ENCODE measurements at regions not wholly inside any gene's neighbourhood (a gene's known extent, or its start where the extent isn't known, plus 50 kb on each side); places are given as distances from the start of the nearest gene placed in this dataset.
A peak's percentile ranks its signal among the peaks of the same experiment; 100 is the strongest.
"Not testable (repeated sequence)": the region's sequence is repeated elsewhere in the genome, so short reads cannot be mapped to it uniquely, and the experiment has no call there.

DNA sequence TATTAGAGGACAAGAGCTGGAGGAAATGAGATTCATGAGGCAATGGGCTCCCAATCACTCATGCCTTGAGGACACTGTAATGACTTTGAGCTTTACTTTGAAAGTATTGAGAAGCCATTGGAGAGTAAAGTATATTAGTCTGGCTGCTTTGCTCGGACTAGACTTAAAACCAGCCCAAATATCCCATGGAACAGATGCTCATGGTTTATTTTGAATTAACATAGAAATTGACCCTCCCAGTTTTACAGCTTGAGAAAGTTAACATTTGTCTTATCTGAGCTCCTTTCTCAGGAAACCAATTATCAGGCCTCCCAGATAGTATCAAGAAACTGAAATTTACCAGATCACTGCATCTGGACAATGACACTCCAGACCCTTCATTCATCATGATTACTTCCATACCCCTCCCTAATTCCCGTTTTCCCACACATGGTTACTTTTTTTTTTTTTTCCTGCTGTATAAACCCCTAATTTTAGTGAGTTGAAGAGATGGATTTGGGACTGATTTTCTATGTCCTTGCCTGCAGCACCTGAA is 270.8 kb upstream of the SMIM30 start:
- no peak for DNase-seq

DNA sequence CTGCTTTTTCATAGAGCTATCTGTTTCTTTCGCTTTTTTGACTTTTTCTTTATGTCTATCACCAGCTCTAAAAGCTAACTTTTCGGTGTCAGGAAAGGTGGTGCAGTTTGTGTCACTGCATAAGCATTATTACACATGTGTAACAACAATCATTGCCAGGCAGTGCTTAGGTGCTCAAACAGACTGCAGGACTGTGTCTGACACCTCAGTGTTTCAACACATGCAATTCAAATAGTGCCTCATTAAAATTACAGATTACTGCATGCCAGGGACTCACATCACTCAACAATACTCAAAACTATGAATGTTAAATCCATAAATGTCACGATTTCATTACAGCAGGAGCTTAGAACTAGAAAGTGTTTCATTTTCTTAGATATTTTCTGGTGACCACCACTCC is 265.3 kb upstream of the SMIM30 start:
- DNase-seq: no peak

DNA sequence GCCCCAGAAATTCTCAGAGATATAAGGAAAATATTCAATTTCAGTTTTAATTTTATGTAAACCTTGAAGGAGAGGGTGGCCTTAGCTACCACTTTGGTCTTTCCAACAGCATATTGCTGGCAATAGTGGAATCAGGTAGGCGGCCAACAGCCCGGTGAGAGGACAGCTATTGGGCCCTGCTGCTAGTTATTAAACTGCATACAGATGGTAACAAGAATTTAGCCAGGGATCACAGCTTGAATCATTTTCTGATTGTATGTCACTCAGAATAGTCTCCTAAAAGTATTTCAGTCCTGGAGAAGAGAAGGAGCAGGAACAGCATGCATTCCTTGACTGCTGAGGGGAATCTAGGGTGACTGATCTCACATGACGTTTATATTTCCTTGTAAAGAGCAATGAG is 261.4 kb upstream of the SMIM30 start:
- no peak for DNase-seq

DNA sequence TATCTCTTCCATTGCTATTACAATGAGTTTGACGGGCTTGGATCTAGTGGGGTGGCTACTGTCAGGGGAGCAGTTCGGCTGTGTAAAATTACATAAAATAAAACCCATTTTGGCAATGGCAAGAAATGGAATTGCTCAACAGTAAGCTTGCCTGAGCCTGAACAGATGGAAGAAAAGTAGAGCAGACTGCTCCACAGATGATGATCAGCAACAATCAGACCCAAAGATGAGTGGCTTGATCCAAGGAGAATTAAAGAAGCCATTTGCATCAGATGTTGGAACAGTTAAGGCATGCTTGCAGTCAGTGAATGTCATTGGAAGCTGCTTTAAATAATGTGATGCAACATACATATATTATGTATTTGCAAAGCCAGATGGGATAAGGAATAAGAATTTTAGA is 256.6 kb upstream of the SMIM30 start:
- peak; percentile 28 to 72 (median 55) for DNase-seq

DNA sequence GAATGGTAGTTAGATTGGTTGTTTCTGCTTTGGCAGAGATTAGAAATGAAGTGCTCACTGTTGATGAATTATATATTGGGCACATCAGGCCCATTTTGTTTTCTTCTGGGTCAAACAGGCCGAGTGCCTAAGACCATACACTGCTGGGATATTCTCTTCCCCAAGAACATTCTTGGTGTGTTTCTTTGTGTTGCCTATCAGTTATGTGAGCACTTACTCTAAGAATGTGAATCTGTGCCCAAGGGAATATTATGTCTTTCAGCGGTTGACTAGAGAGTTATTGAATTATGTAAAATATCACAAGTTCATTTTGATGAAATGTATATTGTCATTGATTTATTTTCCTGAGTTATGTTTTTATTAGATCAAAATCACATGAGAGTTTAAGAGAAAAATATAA is 255.5 kb upstream of the SMIM30 start:
- peak in 1 of 3 donors; percentile 35 for DNase-seq

DNA sequence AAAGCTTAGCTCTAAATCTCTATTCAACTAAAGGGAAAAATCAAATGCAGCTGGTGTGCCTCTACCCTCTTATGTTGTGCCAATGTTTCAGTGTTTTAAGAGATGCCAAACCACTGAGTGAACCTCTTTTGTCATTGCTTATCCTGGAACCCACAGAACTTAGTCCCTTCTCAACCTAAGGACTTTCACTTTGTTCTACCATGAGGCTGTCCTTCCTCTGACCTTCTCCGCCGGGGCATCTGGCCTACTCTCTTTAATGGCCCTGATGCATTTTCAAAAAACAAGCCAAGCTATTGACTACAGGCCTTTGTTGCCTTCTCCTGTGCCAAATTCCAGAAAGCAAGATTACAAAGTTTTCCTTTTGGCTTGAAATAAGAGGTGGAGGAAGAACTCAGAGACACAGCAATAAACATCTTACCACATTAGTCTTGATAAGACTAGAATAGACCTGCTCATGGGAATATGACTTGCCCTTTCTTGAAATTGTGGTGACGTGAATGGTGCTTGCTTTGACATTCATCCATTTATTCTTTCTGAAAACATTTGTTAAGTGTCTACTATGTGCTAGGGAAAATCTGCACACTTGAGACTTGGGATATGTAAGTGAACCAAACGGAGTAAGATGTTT is 253.2 kb upstream of the SMIM30 start:
- peak in 2 of 3 donors; percentile 25 to 53 for DNase-seq

DNA sequence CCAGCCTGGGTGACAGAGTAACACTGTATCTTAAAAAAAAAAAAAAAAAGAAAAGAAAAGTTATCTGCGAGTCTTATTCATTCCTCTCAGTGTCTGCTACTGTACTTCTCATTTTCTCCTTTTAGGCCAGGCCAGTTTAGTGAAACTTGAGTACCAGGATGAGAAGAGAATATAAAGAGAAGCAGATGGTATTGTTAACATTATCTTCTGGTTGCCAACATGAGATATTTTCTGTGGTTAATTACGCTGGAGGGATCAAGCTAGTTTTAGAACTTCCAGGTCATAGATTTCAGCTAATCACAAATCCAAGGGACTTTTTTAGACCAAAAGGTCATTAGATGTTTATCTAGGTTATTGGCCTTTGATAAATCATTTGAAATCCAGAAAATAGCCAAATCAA is 252.6 kb upstream of the SMIM30 start:
- peak in 1 of 3 donors; percentile 13 for DNase-seq

DNA sequence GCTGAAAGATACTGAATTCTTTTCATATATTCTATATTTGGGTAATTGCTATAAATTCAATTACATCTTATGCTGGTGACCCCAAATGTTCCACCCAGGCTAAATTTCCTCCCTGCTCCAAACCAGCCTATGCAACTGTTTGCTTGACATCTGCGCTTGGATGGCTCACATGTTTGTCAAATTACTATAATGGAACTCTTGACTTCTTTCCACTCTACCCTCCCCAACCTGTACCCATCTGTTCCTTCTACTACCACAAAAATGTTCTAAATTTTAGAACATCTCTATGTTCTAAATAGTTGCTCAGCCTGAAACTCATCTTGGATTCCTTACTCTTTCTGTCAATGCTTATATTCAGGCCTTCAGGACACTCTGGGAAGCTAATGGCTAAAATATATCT is 249.9 kb upstream of the SMIM30 start:
- no peak for DNase-seq

DNA sequence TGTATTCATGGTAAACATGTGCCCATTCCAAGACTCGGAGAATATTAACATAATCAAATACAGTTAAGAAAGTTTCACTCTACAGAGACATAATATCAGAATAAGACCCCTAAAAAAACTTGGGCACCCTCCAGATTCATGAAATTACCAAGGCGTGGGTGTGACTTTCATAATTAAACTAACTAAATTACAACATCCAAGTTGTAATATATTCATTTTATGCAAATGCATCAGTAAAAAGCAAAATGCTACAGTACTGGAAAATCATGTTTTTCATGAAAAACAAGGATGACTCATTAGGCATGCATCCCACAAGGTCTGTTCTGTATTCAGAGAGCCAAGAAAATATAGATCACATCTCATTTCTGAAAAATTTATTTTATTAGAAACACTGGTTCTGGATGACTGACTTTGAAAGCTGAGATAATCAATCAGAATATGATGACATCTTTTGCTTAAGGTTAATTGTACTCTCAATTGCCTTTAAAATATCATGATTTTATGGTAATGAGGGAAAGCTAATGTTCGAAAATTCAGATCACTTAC is 248.8 kb upstream of the SMIM30 start:
- peak in 2 of 3 donors; percentile 30 to 51 for DNase-seq

DNA sequence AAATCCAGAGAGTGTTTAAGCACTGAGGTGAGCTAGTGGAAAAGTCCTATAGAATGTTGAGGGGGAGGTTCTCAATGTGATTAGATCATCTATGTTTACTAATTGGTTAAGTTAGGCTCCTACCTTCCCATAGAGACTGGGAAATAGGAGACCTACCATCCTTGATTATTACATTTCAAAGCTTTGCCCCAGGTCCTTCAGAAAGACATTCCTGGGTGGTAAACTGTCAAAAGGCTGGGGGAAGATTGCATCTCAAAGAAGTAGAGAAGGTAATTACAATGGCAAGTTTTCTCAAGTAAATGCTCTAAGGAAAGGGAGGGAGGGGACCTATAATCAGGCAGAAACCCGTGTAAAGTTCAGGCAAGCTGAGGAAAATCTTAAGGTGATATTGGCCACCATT is 247.8 kb upstream of the SMIM30 start:
- DNase-seq: no peak

DNA sequence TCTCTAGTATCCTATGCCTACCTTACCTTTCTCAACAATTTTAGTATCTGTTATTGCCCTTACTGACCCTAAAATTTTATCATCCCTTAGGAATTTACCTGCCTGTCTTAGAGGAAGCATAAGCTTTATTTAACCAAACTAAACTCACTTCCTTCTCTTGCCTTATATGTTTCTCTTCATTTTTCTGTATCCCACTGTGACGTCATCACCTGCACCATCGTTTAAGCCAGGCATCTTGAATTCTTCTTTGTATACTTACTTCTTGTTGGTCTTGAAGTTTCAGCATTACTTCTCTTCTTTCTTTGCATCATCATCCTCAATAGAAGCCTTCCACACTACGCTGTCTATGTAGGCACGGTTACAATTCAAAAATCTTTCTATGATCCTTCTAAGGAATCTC is 231.0 kb upstream of the SMIM30 start:
- DNase-seq: no peak

DNA sequence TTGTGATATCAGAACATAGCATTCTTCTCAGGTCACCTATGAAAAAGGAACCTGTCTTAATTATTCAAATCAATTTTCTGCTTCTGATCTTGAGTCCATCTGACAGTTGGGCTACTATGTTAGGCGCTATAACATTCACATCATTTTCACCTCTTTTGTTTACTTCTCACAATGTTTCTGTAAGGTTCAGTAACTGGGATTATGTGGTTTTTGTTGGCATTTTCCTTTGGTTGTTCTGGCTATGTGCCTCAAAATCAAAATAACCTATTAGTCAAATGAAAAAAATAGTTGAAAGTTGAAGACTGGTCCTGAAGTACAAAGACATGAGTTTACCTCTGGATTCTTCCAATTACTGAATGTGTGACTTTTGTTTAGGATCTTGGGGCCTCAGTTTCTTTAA is 221.3 kb upstream of the SMIM30 start:
- no peak for DNase-seq

DNA sequence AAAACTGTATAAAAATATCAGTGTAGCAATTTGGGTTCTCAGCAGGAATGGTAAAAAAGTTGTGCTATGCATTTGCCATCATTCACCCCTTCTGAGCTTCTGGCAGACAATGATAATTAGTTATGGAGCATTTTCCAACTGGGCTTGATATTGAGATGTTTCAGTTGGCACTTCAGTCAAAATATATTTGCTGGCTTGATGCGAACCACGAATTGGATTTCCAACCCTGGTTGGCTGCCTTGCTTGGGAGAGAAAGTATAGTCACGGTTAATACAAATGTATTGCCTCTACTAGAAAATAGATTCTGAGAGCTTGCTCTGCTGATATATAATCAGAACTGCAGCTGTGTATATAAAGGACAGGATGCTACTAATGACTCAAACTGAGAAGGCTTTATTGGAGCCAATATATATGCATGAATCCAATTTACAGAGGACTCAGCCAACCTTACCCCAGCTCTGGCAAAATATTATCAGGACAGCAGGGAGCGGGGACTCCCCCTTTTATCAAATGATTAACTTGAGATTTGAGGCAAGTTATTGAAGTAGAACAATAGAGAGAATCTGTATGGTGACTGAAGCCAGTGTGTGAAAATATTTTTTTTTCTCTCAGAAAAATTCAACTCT is 219.8 kb upstream of the SMIM30 start:
- no peak for DNase-seq

DNA sequence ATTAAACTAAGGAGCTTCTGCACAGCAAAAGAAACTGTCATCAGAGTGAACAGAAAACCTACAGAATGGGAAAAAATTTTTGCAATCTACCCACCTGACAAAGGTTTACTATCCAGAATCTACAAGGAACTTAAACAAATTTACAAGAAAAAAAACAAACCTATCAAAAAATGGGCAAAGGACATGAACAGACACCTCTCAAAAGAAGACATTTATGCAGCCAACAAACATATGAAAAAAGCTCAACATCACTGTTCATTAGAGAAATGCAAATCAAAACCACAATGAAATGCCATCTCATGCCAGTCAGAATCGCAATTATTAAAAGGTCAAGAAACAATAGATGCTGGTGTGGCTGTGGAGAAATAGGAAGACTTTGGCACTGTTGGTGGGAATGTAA is 218.5 kb upstream of the SMIM30 start:
- not testable (repeated sequence) for DNase-seq

DNA sequence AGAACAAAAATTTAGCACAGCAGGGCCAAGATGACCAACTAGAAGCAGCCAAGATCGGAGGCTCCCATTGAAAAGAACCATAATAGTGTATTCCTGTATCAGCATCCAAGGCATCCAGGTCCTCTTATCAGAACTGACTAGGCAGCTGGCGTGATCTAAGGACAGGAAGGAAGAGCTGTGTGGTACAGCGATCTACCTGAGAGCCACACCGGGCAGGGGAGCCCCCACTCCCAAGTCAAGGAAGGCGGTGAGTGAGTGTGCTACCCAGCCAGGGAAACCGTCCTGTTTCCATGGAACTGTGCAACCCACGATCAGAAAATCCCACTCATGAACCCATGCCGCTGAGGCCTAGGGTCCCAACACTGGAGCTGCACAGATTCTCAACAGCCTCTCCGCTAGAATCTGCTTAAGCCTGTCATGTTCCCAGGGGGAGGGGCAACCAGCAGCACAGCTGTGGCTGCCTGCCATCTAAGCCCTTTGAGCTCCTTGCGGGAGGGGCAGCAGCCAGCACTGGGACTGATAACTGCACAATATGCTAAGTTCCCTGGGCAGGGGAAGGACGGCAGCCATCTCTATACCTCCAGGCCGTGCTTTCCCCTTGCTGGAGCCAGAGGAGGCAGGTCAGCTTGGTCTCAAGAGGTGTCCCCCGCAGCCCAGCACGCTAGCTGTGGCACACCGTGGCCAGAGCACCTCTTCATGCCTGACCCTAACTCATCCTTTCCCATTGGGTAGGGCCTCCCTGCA is 213.0 kb upstream of the SMIM30 start:
- no peak for DNase-seq

DNA sequence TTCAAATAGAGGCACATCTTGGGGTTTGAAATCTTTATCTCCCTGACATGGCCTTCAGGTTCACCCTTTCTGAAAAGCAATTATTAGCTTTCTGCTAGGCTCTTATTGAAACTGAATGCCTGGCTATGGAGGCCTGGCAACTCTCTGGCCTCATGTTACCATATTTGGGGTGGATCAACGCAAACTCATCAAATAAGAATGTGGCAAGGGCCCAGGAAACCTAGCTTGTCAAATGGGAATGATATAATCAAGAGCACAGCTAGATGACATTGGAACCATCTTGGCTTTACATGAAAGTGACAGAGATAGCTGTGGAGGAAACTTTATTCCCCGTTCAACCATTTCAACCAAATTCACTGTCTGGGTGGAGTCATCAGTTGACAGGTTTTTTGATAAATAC is 202.8 kb upstream of the SMIM30 start:
- no peak for DNase-seq

DNA sequence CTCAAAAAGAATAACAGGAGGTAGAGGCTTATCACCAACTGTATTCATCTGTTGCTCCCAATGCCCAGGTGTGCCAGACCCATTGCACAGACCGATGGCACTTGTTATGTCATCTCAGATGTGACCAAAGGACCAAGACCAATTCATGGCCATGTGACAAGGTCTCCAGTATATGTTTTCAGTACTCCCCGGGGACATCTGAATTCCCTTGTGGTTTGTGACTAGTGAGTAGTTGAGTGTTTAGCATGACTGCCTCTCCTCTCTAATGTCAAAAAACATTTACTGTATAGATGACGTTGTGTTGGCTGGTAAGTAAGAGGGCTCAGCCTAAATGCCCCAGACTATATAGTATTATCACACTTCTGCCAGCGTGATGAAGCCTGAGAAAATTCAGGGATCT is 202.1 kb upstream of the SMIM30 start:
- DNase-seq: no peak

DNA sequence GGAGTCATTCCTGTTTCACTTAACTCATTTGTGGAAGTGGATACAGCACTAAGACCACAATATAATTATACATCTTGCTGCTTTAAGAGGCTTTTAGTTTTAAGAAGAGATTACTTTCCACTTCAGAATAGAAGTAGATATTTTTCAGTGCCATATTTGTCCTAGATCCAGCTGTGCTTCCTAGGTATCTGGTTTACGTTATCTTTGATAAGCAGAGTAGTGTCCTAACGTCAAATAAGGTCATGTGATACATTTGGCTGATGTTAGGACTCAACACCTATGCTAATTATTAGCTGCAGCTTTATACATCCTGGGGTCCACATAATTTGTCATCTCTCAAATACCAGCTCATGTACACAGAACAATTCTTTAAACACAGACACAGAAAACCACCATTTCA is 196.2 kb upstream of the SMIM30 start:
- no peak for DNase-seq

DNA sequence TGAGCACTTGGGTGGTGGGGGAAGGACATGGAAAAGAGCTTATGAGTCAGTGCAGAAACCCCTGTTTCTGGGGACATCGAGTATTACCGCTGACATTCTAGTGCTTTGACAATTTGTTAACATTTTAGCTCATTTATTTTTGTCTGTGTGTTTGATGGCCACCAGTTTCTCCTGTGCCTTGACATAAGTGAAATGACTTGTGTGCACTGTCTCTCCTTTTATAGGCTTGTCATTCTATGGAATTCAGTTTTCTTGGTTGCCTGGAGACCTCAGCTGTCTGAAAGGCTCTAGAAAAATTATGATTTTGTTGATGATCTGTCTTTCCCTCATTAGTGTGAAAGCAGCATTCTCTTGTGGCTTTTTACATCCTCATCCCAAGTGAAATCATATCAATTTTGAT is 190.0 kb upstream of the SMIM30 start:
- DNase-seq: no peak

DNA sequence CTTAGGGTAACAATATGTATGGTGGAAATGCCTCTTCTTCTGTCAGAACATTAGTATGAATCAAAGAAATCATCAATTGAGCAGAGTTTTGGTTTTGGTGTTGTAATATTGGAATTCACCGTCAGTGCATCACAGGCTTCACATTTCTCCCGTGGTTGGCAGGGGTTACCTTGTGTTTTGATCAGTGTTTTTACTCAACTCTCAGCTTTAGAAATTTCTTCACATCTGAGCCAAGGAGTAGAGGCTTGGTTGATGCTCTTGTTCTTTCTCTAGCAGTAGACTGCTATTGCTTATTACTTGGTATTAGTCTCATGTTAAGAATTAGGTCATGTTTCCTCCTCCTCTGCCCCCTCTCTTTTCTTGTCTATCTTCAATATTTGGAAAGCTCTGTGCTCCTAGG is 188.8 kb upstream of the SMIM30 start:
- DNase-seq: no peak

DNA sequence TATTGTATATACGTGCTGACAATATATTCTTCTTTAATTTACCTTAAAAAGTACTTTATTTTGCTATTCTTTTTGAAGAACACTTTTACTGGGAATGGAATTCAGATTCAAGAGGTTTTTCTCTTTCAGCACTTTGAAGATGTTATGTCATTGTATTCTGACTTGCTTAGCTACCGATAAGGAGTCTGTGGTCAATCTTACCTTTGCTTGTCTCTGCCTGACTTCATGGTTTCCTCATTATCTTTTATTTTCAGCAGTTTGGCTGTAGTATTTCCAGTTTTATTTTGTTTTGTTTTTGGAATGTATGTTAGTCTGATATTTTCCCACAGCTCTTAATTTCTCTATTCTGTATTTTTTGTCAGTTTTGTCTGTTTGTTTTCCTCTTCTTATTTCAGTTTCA is 187.9 kb upstream of the SMIM30 start:
- no peak for DNase-seq

DNA sequence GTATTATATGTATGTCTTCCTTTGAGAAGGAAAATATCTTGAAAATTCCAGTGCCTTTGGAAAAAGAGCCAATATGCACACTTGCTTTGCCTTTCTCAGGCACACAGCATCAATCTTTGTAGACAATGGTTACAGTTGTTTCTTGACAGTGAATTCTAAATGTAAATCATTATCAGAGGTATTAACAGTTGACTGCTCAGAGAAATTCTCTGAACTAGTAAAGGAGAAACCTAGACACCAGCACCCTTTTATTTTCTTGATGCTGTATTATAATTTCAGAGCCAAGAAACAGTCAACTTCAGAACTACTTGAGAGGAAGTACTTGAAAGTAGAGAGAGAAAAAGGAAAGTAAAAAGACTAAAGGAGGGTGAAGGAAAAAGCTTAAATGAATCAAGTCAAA is 185.8 kb upstream of the SMIM30 start:
- no peak for DNase-seq

DNA sequence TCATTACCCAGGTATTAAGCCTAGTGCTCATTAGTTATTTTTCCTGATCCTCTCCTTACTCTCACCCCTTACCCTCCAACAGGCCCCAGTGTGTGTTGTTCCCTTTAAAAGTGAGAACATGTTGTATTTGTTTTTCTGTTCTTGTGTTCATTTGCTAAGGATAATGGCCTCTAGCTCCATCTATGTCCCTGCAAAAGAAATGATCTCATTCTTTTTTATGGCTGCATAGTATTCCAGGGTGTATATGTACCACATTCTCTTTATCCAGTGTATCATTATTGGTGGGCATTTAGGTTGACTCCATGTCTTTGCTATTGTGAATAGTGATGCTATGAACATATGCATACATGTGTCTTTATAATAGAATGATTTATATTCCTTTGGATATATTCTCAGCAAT is 185.0 kb upstream of the SMIM30 start:
- not testable (repeated sequence) for DNase-seq

Data from muscle of back (tissue), 3 donors.